ENCODE measurements at regions not wholly inside any gene's neighbourhood (a gene's known extent, or its start where the extent isn't known, plus 50 kb on each side); places are given as distances from the start of the nearest gene placed in this dataset.

DNA sequence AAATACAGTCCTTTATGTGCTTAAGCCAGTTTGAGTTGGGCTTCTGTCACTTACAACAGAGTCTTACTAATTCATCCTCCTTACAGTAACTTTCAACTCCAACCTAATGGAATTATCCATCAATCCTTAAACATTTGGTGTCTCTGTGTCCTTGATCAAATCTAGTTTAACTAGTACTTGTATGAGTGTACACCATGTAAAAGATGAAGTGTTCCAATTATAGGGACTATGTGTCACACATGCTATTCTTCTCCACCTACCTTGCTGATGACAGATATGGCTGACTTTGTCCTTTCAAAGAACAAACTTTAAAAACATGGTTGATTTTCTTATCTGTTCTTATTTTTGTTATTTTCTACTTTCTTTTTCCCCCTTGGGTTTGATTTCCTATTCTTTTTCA lies 60.4 kb upstream of the NBPF3 start:
- intact Hi-C loops (cut with micrococcal nuclease): no loop called here
- DNase-seq (no peak), ATAC-seq (no peak)
- Mint-ChIP-seq H3K9me3 (peaks cover 4% of the 10 kb centered on the region), H3K4me1 (ENCODE audit: low read depth) (peaks cover 5% of the 10 kb centered on the region), H3K27ac (no peak overlapping the region), H3K36me3 (ENCODE audit: low read depth) (no peaks in the 10 kb centered on the region), H3K4me3 (no peak overlapping the region), H3K27me3 (peaks cover 5% of the 10 kb centered on the region)
- CTCF ChIA-PET: interaction anchor here (1.5 to 2.5 kb wide), 2 partner anchors 11 to 135 kb away, joined by 3 to 13 read pairs; no protein-coding TSS in a partner anchor
- TF ChIP-seq, protein P1, sequence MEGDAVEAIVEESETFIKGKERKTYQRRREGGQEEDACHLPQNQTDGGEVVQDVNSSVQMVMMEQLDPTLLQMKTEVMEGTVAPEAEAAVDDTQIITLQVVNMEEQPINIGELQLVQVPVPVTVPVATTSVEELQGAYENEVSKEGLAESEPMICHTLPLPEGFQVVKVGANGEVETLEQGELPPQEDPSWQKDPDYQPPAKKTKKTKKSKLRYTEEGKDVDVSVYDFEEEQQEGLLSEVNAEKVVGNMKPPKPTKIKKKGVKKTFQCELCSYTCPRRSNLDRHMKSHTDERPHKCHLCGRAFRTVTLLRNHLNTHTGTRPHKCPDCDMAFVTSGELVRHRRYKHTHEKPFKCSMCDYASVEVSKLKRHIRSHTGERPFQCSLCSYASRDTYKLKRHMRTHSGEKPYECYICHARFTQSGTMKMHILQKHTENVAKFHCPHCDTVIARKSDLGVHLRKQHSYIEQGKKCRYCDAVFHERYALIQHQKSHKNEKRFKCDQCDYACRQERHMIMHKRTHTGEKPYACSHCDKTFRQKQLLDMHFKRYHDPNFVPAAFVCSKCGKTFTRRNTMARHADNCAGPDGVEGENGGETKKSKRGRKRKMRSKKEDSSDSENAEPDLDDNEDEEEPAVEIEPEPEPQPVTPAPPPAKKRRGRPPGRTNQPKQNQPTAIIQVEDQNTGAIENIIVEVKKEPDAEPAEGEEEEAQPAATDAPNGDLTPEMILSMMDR (IDR thresholded peaks at IDR 0.05): no peak
- POLR2A ChIA-PET: no interaction called here

DNA sequence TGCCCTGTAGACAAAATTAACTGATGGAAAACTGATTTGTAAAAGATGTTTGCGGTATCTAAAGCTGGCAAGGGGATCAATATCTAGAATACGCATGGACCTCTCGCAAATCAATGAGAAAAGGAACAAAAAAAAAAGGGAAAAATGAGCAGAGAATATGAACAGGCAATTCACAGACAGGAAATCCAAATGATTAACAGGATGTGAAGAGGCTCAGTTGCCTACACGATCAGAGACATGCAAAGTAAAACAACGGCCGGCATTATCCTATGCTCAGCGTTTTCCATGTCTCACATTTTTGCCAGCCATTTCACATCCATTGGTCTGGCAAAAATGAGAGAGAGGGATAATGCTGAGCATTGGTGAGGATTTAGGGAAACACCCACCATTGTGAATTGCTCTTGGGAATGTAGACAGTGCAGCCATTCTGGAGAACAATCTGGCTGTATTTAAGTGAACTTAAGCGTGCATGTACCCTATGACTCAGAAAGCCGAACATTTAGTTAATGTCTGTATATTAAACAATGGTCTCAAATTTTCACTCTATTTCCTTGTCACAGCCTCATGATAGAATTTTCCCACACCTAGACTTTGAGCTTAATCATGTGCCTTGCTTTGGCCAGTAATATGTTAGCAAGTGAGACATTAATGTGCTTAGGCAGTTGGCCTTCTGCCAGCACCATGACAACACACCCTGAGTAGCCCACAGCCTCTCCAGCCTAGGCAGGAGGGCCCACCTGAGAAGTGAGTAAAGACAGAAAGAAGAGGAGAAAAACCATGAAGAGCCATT lies 61.0 kb upstream of the NBPF3 start:
- CTCF ChIA-PET: interaction anchor here (1.5 to 2.5 kb wide), 2 partner anchors 10 to 134 kb away, joined by 3 to 13 read pairs; no protein-coding TSS in a partner anchor
- TF ChIP-seq, protein P1 (IDR thresholded peaks at IDR 0.05): no peak
- peaks cover 3% of the 10 kb centered on the region for H3K4me1 Mint-ChIP-seq (ENCODE audit: low read depth)
- peaks cover 5% of the 10 kb centered on the region for H3K27me3 Mint-ChIP-seq
- intact Hi-C loops (cut with micrococcal nuclease): no loop called here
- POLR2A ChIA-PET: no interaction called here
- no peaks in the 10 kb centered on the region for H3K36me3 Mint-ChIP-seq (ENCODE audit: low read depth)
- DNase-seq (no peak), ATAC-seq (no peak)
- H3K9me3 Mint-ChIP-seq: peaks cover 4% of the 10 kb centered on the region
- no peak overlapping the region for H3K4me3 Mint-ChIP-seq
- no peak overlapping the region for H3K27ac Mint-ChIP-seq

DNA sequence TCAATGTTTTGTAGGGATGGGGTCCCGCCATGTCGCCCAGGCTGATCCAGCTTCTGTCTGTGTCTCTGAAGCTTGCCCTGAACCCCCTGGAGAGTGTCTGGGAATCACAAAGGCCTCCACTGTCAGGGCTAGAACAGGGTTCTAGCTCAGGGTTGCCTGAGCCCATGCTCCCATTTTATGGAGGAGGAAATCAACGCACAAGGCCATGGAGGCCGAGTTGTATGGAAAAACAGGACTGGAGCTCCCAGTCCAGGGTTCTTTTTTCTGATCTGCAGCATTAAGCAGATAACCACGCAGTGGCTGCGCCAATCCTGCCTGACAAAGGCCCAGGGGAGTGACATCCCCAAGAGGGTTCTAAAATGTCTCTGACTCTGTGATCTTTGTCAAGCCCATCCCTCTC lies 67.6 kb upstream of the NBPF3 start:
- Mint-ChIP-seq H3K36me3 (ENCODE audit: low read depth) (no peaks in the 10 kb centered on the region), H3K9me3 (no peaks in the 10 kb centered on the region), H3K27me3 (no peaks in the 10 kb centered on the region), H3K4me1 (ENCODE audit: low read depth) (peaks cover 5% of the 10 kb centered on the region), H3K27ac (no peak overlapping the region), H3K4me3 (no peak overlapping the region)
- DNase-seq (no peak), ATAC-seq (no peak)
- intact Hi-C loops (cut with micrococcal nuclease): no loop called here
- ChIA-PET CTCF (interaction anchor here (3.5 to 10.9 kb wide), 3 partner anchors 118 to 139 kb away, joined by 19 to 187 read pairs (median 78); no protein-coding TSS in a partner anchor), POLR2A (no interaction called here)
- TF ChIP-seq, protein P1 (IDR thresholded peaks at IDR 0.05): no peak

DNA sequence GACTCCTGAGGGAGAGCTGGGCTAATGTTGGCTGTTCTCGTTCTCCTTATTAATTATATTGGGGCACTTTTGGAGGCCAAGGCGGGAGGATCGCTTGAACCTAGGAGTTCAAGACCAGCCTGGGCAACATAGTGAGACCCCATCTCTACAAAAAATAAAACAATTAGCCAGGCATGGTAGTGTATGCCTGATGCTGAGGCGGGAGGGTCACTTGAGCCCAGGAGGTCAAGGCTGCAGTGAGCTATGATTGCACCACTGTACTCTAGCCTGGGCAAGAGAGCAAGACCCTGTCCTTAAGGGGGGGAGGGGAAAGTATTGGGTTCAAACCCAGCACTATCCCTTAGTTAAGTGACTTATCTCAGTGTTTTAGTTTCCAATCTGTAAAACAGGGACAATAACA lies 70.0 kb upstream of the NBPF3 start:
- no peak overlapping the region for H3K27ac Mint-ChIP-seq
- ATAC-seq: no peak
- POLR2A ChIA-PET: no interaction called here
- CTCF ChIA-PET: interaction anchor here (0.6 to 10.9 kb wide), 13 partner anchors 9 to 166 kb away, joined by 3 to 187 read pairs (median 13); no protein-coding TSS in a partner anchor
- TF ChIP-seq, protein P1 (IDR thresholded peaks at IDR 0.05): no peak
- intact Hi-C loops (cut with micrococcal nuclease): loop anchor here (2.0 to 5.0 kb wide), 3 partner anchors 115 to 153 kb away; no protein-coding TSS in a partner anchor
- no peak overlapping the region for H3K4me3 Mint-ChIP-seq
- peaks cover 8% of the 10 kb centered on the region for H3K4me1 Mint-ChIP-seq (ENCODE audit: low read depth)
- no peak for DNase-seq
- no peaks in the 10 kb centered on the region for H3K9me3 Mint-ChIP-seq
- H3K27me3 Mint-ChIP-seq: no peaks in the 10 kb centered on the region
- H3K36me3 Mint-ChIP-seq (ENCODE audit: low read depth): no peaks in the 10 kb centered on the region
